HG03175 (cell line): ENCODE measurements at regions not wholly inside any gene's neighbourhood (a gene's known extent, or its start where the extent isn't known, plus 50 kb on each side); places are given as distances from the start of the nearest gene placed in this dataset.

ENCODE experiments used
- ATAC-seq: cut with Tn5 transposase; IDR thresholded peaks from one replicate; pipeline ENCODE4 v1.9.1; 2021; ENCODE audit warnings: mild to moderate bottlenecking, moderate library complexity; ENCODE audit not compliant: unreplicated experiment

- no peak for ATAC-seq
Measured at GRCh38 chr4:144202081-144202480, 61.6 kb upstream of the GYPA start.

GRCh38 chr4:144203155-144203554, 62.6 kb upstream of the GYPA start:
- ATAC-seq, result no peak

GRCh38 chr4:144204431-144204830, 63.9 kb upstream of the GYPA start:
- ATAC-seq, result no peak

GRCh38 chr4:144206711-144207110, 66.2 kb upstream of the GYPA start:
- ATAC-seq, result no peak

- ATAC-seq, result no peak
Measured at GRCh38 chr4:144208074-144208473, 67.6 kb upstream of the GYPA start.

- no peak for ATAC-seq
Measured at GRCh38 chr4:144209491-144209890, 69.0 kb upstream of the GYPA start.

- ATAC-seq, result no peak
Measured at GRCh38 chr4:144213371-144213770, 72.9 kb upstream of the GYPA start.

GRCh38 chr4:144223149-144223548, 82.6 kb upstream of the GYPA start:
- no peak for ATAC-seq

GRCh38 chr4:144223661-144224060, 83.1 kb upstream of the GYPA start:
- ATAC-seq, result no peak

GRCh38 chr4:144259285-144259684, 118.8 kb upstream of the GYPA start:
- no peak for ATAC-seq

GRCh38 chr4:144267084-144267483, 126.6 kb upstream of the GYPA start:
- ATAC-seq, result no peak

- no peak for ATAC-seq
Measured at GRCh38 chr4:144280688-144281087, 140.2 kb upstream of the GYPA start.

GRCh38 chr4:144283526-144283925, 143.0 kb upstream of the GYPA start:
- no peak for ATAC-seq

GRCh38 chr4:144284026-144284425, 143.5 kb upstream of the GYPA start:
- no peak for ATAC-seq

- ATAC-seq, result peak; percentile 82
Measured at GRCh38 chr4:144288011-144288903, 147.7 kb upstream of the GYPA start.

GRCh38 chr4:144289667-144290428, 149.3 kb upstream of the GYPA start:
- no peak for ATAC-seq

GRCh38 chr4:144291164-144291563, 150.6 kb upstream of the GYPA start:
- ATAC-seq, result no peak

- no peak for ATAC-seq
Measured at GRCh38 chr4:144294211-144294610, 153.7 kb upstream of the GYPA start.

- no peak for ATAC-seq
Measured at GRCh38 chr4:144295286-144295995, 154.9 kb upstream of the GYPA start.

- ATAC-seq, result no peak
Measured at GRCh38 chr4:144296941-144297340, 156.4 kb upstream of the GYPA start.

- no peak for ATAC-seq
Measured at GRCh38 chr4:144298519-144298918, 158.0 kb upstream of the GYPA start.
